Adrenal gland (tissue), 9 donors: ENCODE measurements at regions not wholly inside any gene's neighbourhood (a gene's known extent, or its start where the extent isn't known, plus 50 kb on each side); places are given as distances from the start of the nearest gene placed in this dataset.
"Not testable (repeated sequence)": the region's sequence is repeated elsewhere in the genome, so short reads cannot be mapped to it uniquely, and the experiment has no call there.

Source experiments
- DNase-seq, 7 donors: peaks; one replicate each; pipeline ENCODE4 v3.0.0-alpha.2; 2019 to 2020
- H3K27ac ChIP-seq, 5 donors: fragments of 200-600 bp; sonication (generic) in 4 of 5; 1 replicate in 3 of 5; 2 replicates in 2 of 5; pipeline versions ENCODE4 v1.5.1 to v1.8.0; 2016 to 2020; ENCODE audit warnings: mild to moderate bottlenecking in 1 of 5
- H3K27me3 ChIP-seq: fragments of 200-600 bp; 2 replicates; pipeline ENCODE4 v1.8.0; 2021
- H3K36me3 ChIP-seq, 2 donors: fragments of 200-600 bp; replicated peaks in 1 of 2; 1 replicate in 1 of 2; 2 replicates in 1 of 2; pipeline versions ENCODE4 v1.5.1 to v1.8.0; 2018 to 2022
- H3K4me1 ChIP-seq, 2 donors: fragments of 200-600 bp; replicated peaks in 1 of 2; 1 replicate in 1 of 2; 2 replicates in 1 of 2; pipeline versions ENCODE4 v1.5.1 to v1.8.0; 2018 to 2021
- H3K4me3 ChIP-seq, 4 donors: fragments of 200-600 bp; sonication (generic) in 3 of 4; one replicate each; pipeline ENCODE4 v1.5.1; 2016 to 2018
- H3K9me3 ChIP-seq, 3 donors: fragments of 200-600 bp; sonication (generic) in 1 of 3; replicated peaks in 1 of 3; 1 replicate in 2 of 3; 2 replicates in 1 of 3; pipeline versions ENCODE4 v1.5.1 to v1.8.0; 2016 to 2021
- POLR2A ChIP-seq, 2 donors: fragments of 450-650 bp; IDR thresholded peaks; one replicate each; pipeline ENCODE4 v1.6.1; 2017; ENCODE audit warnings: antibody characterized with exemption in 2 of 2, mild to moderate bottlenecking in 2 of 2, moderate library complexity in 1 of 2
- WGBS, 4 donors: extraction: QIAGEN DNeasy Blood & Tissue Kit in 2 of 4; methylation state at CpG; one replicate each; pipeline versions ENCODE4 v1.1.5 to v1.1.7; 2013 to 2017; 5-methylcytosine and 5-hydroxymethylcytosine counted together
- intact Hi-C, 2 donors: fragments of 100-400 bp; cut with DNase I; formaldehyde crosslinking; loops; one replicate each; pipeline versions ENCODE4 v1.14.1 to v1.15.0; 2022 to 2023
- TF ChIP-seq, protein P1 (sequence below), 6 experiments: fragments of 450-650 bp in 4 of 6; fragments of 200-600 bp in 2 of 6; sonication (generic) in 1 of 6; IDR thresholded peaks; 1 replicate in 5 of 6; 2 replicates in 1 of 6; pipeline versions ENCODE4 v1.5.1 to v1.8.0; 2016 to 2021; ENCODE audit warnings: antibody characterized with exemption in 6 of 6, mild to moderate bottlenecking in 2 of 6, moderate library complexity in 1 of 6
- donor health status: healthy with polysubstance abuse.
- donor health status: Bipolar disorder and iron deficiency.
- donor health status: DM: yes; HTN: yes; CAD: no.
- donor health status: DM: no; HTN: no; CAD: no.
- donor health status: DM: no; HTN: no; CAD: no.

DNA sequence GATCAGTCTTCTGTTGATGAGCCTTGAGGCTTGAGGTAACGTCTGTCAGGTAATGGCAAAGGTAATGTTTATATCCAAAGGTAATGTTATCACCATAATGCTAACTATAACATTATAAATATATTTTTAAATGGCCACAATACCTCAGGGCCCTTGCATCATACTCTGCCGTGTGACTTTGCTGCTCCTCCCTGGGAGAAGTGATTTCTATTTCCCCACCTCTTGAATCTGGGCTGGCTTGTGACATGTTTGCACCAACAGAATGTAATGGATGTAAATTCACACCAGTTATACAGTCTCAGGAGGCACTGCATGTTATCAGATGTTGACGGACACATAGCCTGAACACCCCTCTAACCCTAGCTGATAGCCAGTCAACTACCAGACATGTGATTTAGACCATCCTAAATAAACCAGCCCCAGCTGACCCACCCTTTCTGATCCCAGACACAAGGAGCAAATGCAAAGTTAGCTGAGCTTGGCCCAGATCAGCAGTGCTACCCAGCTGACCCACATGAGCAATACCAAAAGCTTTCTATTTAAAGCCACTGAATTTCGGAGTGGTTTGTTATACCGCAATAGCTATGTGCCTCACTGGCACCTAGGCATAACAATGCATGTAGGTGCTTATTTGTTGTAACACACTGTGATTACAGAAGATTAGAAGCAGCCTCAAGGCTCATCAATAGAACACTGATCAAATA lies 93.8 kb upstream of the SIRPA start:
- H3K27me3 ChIP-seq: no peaks in the 10 kb centered on the region
- no peaks in the 10 kb centered on the region for H3K36me3 ChIP-seq
- intact Hi-C loops: loop anchor here (5.0 to 10.0 kb wide), 3 partner anchors 86 to 143 kb away; no protein-coding TSS in a partner anchor
- no peaks in the 10 kb centered on the region for H3K9me3 ChIP-seq
- TF ChIP-seq POLR2A (IDR thresholded peaks at IDR 0.05): no peak
- TF ChIP-seq, protein P1, sequence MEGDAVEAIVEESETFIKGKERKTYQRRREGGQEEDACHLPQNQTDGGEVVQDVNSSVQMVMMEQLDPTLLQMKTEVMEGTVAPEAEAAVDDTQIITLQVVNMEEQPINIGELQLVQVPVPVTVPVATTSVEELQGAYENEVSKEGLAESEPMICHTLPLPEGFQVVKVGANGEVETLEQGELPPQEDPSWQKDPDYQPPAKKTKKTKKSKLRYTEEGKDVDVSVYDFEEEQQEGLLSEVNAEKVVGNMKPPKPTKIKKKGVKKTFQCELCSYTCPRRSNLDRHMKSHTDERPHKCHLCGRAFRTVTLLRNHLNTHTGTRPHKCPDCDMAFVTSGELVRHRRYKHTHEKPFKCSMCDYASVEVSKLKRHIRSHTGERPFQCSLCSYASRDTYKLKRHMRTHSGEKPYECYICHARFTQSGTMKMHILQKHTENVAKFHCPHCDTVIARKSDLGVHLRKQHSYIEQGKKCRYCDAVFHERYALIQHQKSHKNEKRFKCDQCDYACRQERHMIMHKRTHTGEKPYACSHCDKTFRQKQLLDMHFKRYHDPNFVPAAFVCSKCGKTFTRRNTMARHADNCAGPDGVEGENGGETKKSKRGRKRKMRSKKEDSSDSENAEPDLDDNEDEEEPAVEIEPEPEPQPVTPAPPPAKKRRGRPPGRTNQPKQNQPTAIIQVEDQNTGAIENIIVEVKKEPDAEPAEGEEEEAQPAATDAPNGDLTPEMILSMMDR (IDR thresholded peaks at IDR 0.05): no peak
- H3K4me3 ChIP-seq: no peak overlapping the region
- WGBS, 4 donors: 65 to 77% (median 72%) methylated on average over 5 of the region's 5 CpGs
- peaks cover 11 to 22% of the 10 kb centered on the region in 2 donors for H3K4me1 ChIP-seq
- no peak overlapping the region for H3K27ac ChIP-seq
- DNase-seq: no peak

DNA sequence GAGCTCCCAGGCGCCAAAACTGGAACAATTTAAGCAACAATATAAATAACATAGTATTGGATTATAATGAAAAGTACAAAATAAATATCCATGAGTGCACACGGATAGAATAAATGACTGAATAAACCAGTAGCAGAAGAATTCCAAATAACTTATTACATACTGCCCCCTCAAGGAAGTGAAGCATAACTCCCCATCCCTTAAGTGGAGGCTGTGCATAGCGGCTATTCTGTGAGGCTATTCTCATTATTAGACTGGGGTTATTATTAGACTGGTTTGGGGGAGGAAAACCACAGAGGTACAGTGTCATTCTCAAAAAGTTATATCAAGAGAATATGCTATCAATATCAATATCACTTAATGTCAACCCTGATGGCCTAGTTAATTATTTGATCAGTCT lies 94.4 kb upstream of the SIRPA start:
- no peaks in the 10 kb centered on the region for H3K9me3 ChIP-seq
- no peak for DNase-seq
- no peaks in the 10 kb centered on the region for H3K27me3 ChIP-seq
- H3K36me3 ChIP-seq: no peaks in the 10 kb centered on the region
- no peak for TF ChIP-seq POLR2A (IDR thresholded peaks at IDR 0.05)
- TF ChIP-seq, protein P1 (IDR thresholded peaks at IDR 0.05): peak in 5 of 6 experiments; percentile 16 to 34 (median 27)
- no peak overlapping the region for H3K4me3 ChIP-seq
- intact Hi-C loops: loop anchor here (5.0 to 10.0 kb wide), 3 partner anchors 87 to 144 kb away; no protein-coding TSS in a partner anchor
- H3K4me1 ChIP-seq: peaks cover 11 to 22% of the 10 kb centered on the region in 2 donors
- WGBS, 4 donors: 25 to 35% (median 29%) methylated on average over 3 of the region's 3 CpGs
- H3K27ac ChIP-seq: no peak overlapping the region

DNA sequence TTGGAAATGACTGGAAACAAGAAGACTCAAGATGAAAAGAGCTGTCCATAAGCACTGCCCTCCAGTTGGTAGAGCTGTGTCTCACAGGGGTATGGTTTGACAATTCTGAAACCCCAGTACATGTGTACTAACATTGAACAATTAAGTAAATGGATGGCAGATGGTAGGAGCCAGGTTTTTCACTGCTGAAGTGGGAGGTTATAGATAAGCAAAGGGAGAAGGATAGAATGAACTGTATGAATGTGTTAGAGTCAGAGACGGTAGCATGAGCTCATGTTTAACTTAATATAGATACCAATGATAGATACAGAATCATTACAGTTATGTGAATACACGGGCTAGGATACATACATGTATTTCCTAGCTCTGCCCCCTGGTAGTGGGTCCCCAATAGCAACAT lies 95.0 kb upstream of the SIRPA start:
- Histone ChIP-seq H3K9me3 (no peaks in the 10 kb centered on the region), H3K4me1 (peaks cover 11 to 22% of the 10 kb centered on the region in 2 donors), H3K4me3 (no peak overlapping the region), H3K36me3 (no peaks in the 10 kb centered on the region), H3K27ac (no peak overlapping the region), H3K27me3 (no peaks in the 10 kb centered on the region)
- TF ChIP-seq POLR2A (IDR thresholded peaks at IDR 0.05): no peak
- TF ChIP-seq, protein P1 (IDR thresholded peaks at IDR 0.05): no peak
- WGBS, 4 donors: 61 to 72% (median 68%) methylated on average over 2 of the region's 2 CpGs
- DNase-seq: no peak
- intact Hi-C loops: loop anchor here (5.0 to 10.0 kb wide), 3 partner anchors 87 to 145 kb away; no protein-coding TSS in a partner anchor

DNA sequence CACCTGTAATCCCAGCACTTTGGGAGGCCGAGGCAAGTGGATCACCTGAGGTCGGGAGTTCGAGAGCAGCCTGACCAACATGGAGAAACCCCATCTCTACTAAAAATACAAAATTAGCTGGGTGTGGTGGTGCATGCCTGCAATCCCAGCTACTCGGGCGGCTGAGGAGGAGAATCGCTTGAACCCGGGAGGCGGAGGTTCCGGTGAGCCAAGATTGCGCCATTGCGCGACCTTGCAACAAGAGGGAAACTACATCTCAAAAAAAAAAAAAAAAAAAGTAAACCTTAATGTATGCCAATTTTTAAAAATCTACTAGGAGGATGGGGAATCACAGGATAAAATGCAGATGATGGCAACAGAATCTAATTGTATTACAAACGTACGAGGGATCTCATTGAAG lies 95.5 kb upstream of the SIRPA start:
- peaks cover 11 to 22% of the 10 kb centered on the region in 2 donors for H3K4me1 ChIP-seq
- H3K36me3 ChIP-seq, H3K27me3 ChIP-seq, H3K4me3 ChIP-seq, H3K27ac ChIP-seq, DNase-seq, H3K9me3 ChIP-seq: not testable (repeated sequence)
- intact Hi-C loops: loop anchor here (5.0 to 10.0 kb wide), 3 partner anchors 88 to 145 kb away; no protein-coding TSS in a partner anchor
- WGBS, 4 donors: 71 to 88% (median 77%) methylated on average over 14 of the region's 14 CpGs

DNA sequence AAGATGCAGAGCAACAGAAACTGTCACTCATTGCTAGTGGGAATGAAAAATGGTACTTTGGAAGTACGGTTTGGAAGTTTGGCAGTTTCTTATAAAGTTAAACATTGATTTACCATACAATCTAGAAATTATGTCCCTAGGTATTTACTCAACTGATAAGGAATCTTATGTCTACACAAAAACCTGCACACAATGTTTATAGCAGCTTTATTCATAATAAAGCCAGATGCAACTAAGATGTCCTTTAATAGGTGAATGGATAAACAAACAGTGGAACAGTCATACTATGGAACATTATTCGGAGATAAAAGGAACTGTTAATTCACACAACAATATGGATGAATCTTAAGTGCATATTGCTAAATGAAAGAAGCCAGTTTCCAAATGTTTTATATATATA lies 96.2 kb upstream of the SIRPA start:
- H3K27me3 ChIP-seq: no peaks in the 10 kb centered on the region
- no peak overlapping the region for H3K27ac ChIP-seq
- intact Hi-C loops: no loop called here
- H3K4me1 ChIP-seq: peaks cover 11 to 22% of the 10 kb centered on the region in 2 donors
- TF ChIP-seq, protein P1 (IDR thresholded peaks at IDR 0.05): no peak
- no peak for TF ChIP-seq POLR2A (IDR thresholded peaks at IDR 0.05)
- H3K9me3 ChIP-seq: no peaks in the 10 kb centered on the region
- 70 to 77% (median 73%) methylated on average over 2 of the region's 2 CpGs for WGBS, 4 donors
- H3K4me3 ChIP-seq: no peak overlapping the region
- H3K36me3 ChIP-seq: no peaks in the 10 kb centered on the region
- DNase-seq: no peak
